ENCODE measurements at regions not wholly inside any gene's neighbourhood (a gene's known extent, or its start where the extent isn't known, plus 50 kb on each side); places are given as distances from the start of the nearest gene placed in this dataset.

- TF ChIP-seq EZH2 (optimal IDR thresholded peaks at IDR 0.05; ENCODE audit: low read depth, low read length) (no peak), CTCF (IDR thresholded peaks at IDR 0.05; ENCODE audit: low read length) (no peak)
Measured at GRCh38 chr6:18634912-18635311, 247.8 kb downstream of the RNF144B start.

Measured in MM.1S (cell line).